ENCODE measurements at regions not wholly inside any gene's neighbourhood (a gene's known extent, or its start where the extent isn't known, plus 50 kb on each side); places are given as distances from the start of the nearest gene placed in this dataset.

- ChIA-PET POLR2A (no interaction called here), CTCF (no interaction called here)
- Histone ChIP-seq H3K4me3 (no peak overlapping the region), H3K4me1 (no peaks in the 10 kb centered on the region), H3K27ac (no peak overlapping the region), H3K9me3 (no peaks in the 10 kb centered on the region), H3K4me2 (no peak overlapping the region)
- TF ChIP-seq TP53 (CRISPR knock-in tag; IDR thresholded peaks at IDR 0.05) (no peak), POLR2AphosphoS2 (conservative IDR thresholded peaks at IDR 0.05; ENCODE audit: low read length) (no peak), TFCP2L1 (CRISPR knock-in tag; IDR thresholded peaks at IDR 0.05) (no peak), EP300 (IDR thresholded peaks at IDR 0.05) (no peak), NR3C1 (IDR thresholded peaks at IDR 0.05) (no peak), PBX3 (IDR thresholded peaks at IDR 0.05) (no peak), MYC (IDR thresholded peaks at IDR 0.05; ENCODE audit: borderline replicate concordance, low read length) (no peak), CBX2 (IDR thresholded peaks at IDR 0.05; ENCODE audit: borderline replicate concordance, low read depth) (no peak), POLR2A (IDR thresholded peaks at IDR 0.05; ENCODE audit: low read length) (no peak), HEYL (CRISPR knock-in tag; IDR thresholded peaks at IDR 0.05) (no peak), HES2 (IDR thresholded peaks at IDR 0.05) (no peak), RFX5 (IDR thresholded peaks at IDR 0.05) (no peak), USF2 (IDR thresholded peaks at IDR 0.05) (no peak), CHD2 (IDR thresholded peaks at IDR 0.05; ENCODE audit: low read length, partially characterized antibody) (no peak), MAFK (IDR thresholded peaks at IDR 0.05; ENCODE audit: partially characterized antibody) (no peak), ATOH8 (CRISPR knock-in tag; IDR thresholded peaks at IDR 0.05; ENCODE audit: low read depth) (no peak), BCL3 (IDR thresholded peaks at IDR 0.05) (no peak), CTCF (IDR thresholded peaks at IDR 0.05) (no peak), EHF (CRISPR knock-in tag; IDR thresholded peaks at IDR 0.05) (no peak)
- 38% methylated on average over 6 of the region's 6 CpGs for WGBS (ENCODE audit: missing lambda C conversion rate)
- ATAC-seq (no peak), FAIRE-seq (no peak), DNase-seq (ENCODE audit: low read depth in 1 of 2, low spot score in 1 of 2) (no peak)
These were observed 161.9 kb upstream of the STK26 start for GRCh38 chrX:131861088-131861787.

GRCh38 chrX:131862321-131862720 lies 160.8 kb upstream of the STK26 start:
- ChIA-PET POLR2A (no interaction called here), CTCF (interaction anchor here (0.8 kb wide), 1 partner anchor 357 kb away, joined by 4 read pairs; no protein-coding TSS in a partner anchor)
- Histone ChIP-seq H3K4me3 (no peak overlapping the region), H3K4me2 (no peak overlapping the region), H3K4me1 (no peaks in the 10 kb centered on the region), H3K27ac (no peak overlapping the region), H3K9me3 (no peaks in the 10 kb centered on the region)
- 5% methylated on average over 3 of the region's 3 CpGs for WGBS (ENCODE audit: missing lambda C conversion rate)
- FAIRE-seq (peak; percentile 99), DNase-seq (ENCODE audit: low read depth in 1 of 2, low spot score in 1 of 2) (no peak), ATAC-seq (no peak)
- TF ChIP-seq HDAC2 (IDR thresholded peaks at IDR 0.05) (no peak), HOXA7 (CRISPR knock-in tag; IDR thresholded peaks at IDR 0.05) (no peak), REST (IDR thresholded peaks at IDR 0.05) (no peak), EHMT2 (IDR thresholded peaks at IDR 0.05; ENCODE audit: low read depth) (no peak), EP300 (IDR thresholded peaks at IDR 0.05) (no peak), HOXB13 (CRISPR knock-in tag; IDR thresholded peaks at IDR 0.05; ENCODE audit: low read depth) (no peak), CEBPB (IDR thresholded peaks at IDR 0.05) (no peak), KDM5A (IDR thresholded peaks at IDR 0.05) (no peak), E2F6 (IDR thresholded peaks at IDR 0.05; ENCODE audit: borderline replicate concordance, low read depth) (no peak), HEYL (CRISPR knock-in tag; IDR thresholded peaks at IDR 0.05) (no peak), MAZ (IDR thresholded peaks at IDR 0.05; ENCODE audit: borderline replicate concordance, low read depth, low read length) (no peak)

Data from A549 (cell line).